Epithelial cell of esophagus (primary cell): ENCODE measurements at regions not wholly inside any gene's neighbourhood (a gene's known extent, or its start where the extent isn't known, plus 50 kb on each side); places are given as distances from the start of the nearest gene placed in this dataset.
A peak's percentile ranks its signal among the peaks of the same experiment; 100 is the strongest.

Experiments
- DNase-seq: peaks from one replicate; pipeline ENCODE4 v3.0.0; 2010; ENCODE audit warnings: low read depth
- H3K4me3 ChIP-seq: 2 replicates; pipeline ENCODE4 v1.5.1; 2011; ENCODE audit warnings: mild to moderate bottlenecking, low read length, control low read depth
- TF ChIP-seq, protein P1 (sequence below): IDR thresholded peaks from 2 replicates; pipeline ENCODE4 v1.5.1; 2011; ENCODE audit warnings: low read depth, mild to moderate bottlenecking, low read length, control low read depth, inconsistent platforms; ENCODE audit not compliant: insufficient read depth; ENCODE audit errors: missing control alignments

DNA sequence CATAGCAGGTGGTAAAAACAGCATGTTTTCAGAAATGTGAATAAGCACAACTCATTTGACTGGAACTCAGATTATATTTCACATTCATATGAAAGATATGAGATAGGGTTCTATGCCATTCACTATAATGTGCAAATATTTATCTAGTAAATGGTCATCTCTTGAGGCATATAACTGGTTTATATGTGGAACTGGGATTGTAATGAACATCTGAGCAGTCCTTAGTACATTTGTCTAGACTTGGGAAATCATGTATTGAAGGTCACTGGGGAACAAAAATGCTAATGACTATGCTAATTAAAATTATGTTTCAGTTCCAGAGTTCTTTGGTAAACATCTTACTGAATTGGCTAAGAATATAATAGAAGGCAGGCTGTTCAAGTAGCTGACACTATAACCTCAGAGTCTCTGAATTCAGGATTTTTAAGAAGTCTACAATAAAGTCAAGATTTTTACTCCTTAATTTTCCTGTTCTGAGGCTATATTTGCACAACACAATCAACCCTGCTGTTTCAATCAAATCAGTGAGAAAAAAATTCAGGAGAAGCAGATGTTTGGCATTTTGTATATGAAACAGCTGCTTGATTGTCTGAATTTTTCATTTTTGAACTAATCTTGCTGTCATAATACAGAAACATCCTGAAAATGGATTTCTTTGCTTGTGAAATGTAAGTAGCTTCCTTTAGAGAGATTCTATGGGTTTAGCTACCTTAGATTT, 244.8 kb upstream of the RGS18 start:
- TF ChIP-seq, protein P1, sequence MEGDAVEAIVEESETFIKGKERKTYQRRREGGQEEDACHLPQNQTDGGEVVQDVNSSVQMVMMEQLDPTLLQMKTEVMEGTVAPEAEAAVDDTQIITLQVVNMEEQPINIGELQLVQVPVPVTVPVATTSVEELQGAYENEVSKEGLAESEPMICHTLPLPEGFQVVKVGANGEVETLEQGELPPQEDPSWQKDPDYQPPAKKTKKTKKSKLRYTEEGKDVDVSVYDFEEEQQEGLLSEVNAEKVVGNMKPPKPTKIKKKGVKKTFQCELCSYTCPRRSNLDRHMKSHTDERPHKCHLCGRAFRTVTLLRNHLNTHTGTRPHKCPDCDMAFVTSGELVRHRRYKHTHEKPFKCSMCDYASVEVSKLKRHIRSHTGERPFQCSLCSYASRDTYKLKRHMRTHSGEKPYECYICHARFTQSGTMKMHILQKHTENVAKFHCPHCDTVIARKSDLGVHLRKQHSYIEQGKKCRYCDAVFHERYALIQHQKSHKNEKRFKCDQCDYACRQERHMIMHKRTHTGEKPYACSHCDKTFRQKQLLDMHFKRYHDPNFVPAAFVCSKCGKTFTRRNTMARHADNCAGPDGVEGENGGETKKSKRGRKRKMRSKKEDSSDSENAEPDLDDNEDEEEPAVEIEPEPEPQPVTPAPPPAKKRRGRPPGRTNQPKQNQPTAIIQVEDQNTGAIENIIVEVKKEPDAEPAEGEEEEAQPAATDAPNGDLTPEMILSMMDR = no peak
- no peak overlapping the region for H3K4me3 ChIP-seq
- DNase-seq = no peak

GRCh38 chr1:191929383-191929782, 228.9 kb upstream of the RGS18 start:
- DNase-seq = no peak
- H3K4me3 ChIP-seq = no peak overlapping the region
- TF ChIP-seq, protein P1 = no peak

DNA sequence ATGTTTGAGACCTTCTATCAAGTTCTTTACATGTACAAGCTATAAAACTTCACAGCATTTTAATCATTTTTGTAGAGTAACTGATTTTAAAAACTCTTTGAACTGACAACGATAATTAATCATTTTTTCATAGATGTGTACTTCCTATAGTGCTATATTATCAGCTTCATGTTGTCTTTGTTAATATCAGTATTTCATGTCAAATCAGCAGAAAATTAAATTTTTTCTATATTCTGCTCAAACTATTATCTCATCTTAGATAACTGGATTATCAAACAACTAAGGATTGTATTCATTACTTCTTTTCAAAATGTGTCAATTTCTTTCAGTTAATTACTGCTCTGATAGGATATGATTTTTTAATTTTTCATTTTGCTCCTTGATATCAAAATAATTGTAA, 214.6 kb upstream of the RGS18 start:
- no peak overlapping the region for H3K4me3 ChIP-seq
- DNase-seq = no peak
- TF ChIP-seq, protein P1 = no peak

DNA sequence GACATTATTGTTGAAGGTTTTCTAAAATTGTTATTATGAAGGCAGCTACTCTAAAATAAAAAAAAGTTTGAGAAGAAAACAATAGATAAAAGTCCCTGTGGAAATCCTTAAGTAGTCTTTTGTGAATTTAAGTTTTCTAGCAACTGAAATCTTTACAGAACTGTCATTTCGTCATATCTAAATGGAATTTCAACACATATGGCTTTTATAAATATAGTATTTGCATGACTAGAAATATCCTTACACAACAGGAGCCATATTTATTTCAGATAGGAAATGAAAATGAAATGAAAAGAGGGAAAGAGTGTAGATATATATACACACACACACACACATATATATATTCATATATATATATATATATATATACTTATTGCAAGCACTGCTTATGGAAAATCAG, 204.7 kb upstream of the RGS18 start:
- TF ChIP-seq, protein P1 = no peak
- H3K4me3 ChIP-seq = no peak overlapping the region
- no peak for DNase-seq

GRCh38 chr1:191959856-191960255, 198.4 kb upstream of the RGS18 start:
- TF ChIP-seq, protein P1 = no peak
- no peak for DNase-seq

DNA sequence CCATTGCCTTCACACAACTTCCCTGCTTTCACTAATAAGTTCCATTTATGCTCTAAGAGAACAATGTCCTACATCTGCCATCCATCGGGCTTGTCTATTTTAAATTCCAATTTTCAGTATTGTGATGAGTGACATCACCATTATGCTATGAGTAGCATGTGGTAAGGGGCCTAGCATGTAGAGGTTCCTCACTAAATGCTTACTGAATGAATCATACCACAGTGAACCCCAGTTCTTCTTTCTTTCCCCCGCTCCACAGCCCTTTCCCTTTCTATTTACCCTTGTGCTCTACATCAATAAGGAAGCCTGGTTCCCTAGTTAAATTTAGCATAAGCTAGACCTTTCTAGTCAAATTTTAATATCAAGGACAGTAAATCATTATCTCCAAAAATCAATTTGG, 195.0 kb upstream of the RGS18 start:
- TF ChIP-seq, protein P1 = no peak
- DNase-seq = peak; percentile 6
- H3K4me3 ChIP-seq = no peak overlapping the region

More at GRCh38 chr1:191959856-191960255, 198.4 kb upstream of the RGS18 start:
- H3K4me3 ChIP-seq = no peak overlapping the region
